Astrocyte of the cerebellum (primary cell): ENCODE measurements at regions not wholly inside any gene's neighbourhood (a gene's known extent, or its start where the extent isn't known, plus 50 kb on each side); places are given as distances from the start of the nearest gene placed in this dataset.

Experiments
- DNase-seq: peaks from one replicate; pipeline ENCODE4 v3.0.0-alpha.2; 2011; ENCODE audit warnings: low read depth
- H3K4me3 ChIP-seq: 2 replicates; pipeline ENCODE4 v1.5.1; 2011; ENCODE audit warnings: mild to moderate bottlenecking, low read depth, low read length, moderate library complexity
- in situ Hi-C: cut with HindIII; loops from 2 replicates; pipeline ENCODE4 v1.10.0; 2017; ENCODE audit warnings: low sequenced_read_pairs
- TF ChIP-seq, protein P1 (sequence below): IDR thresholded peaks from 2 replicates; pipeline ENCODE4 v1.5.1; 2012; ENCODE audit warnings: low read length, low read depth, moderate library complexity, mild to moderate bottlenecking; ENCODE audit errors: missing control alignments

DNA sequence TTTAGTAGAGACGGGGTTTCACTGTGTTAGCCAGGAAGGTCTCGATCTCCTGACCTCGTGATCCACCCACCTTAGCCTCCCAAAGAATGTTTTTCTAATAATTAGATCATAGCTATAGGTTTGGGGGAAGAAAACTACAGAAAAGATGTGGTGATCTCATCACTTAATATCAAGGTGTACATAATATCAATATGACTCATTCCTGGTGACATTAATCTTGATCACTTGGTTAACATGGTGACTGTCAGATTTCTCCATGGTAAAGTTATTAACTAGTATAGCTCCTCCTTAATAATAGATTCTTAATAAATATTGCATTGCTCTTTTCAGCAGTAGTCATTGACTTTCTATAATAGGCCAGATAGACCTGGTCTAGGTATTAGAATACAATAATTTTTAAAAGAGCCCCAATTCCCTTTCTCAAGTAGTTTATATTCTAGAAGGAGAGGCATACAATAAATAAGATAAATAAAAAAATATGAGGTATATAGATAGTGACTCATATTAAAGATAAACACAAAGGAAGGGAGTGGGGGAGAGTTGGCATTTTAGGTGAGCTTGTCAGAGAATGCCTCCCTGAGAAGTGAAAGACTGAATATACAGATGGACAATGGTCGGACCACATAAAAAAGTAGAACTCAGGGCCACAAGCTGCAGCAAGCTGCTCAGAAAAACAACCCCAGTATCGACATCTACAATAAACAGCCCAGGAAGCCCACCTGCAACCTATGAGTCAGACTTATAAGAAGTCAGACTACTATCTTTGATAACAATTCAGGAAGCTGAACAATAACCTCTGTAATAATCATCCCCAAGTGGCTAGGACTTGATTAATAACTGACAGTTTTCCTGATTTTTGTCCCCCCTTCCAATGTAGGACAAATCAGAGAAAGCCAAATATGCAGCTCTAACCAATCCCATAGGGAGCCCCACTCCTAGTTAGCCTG, 210.8 kb downstream of the RFC3 start:
- DNase-seq = no peak
- in situ Hi-C loops = no loop called here
- TF ChIP-seq, protein P1, sequence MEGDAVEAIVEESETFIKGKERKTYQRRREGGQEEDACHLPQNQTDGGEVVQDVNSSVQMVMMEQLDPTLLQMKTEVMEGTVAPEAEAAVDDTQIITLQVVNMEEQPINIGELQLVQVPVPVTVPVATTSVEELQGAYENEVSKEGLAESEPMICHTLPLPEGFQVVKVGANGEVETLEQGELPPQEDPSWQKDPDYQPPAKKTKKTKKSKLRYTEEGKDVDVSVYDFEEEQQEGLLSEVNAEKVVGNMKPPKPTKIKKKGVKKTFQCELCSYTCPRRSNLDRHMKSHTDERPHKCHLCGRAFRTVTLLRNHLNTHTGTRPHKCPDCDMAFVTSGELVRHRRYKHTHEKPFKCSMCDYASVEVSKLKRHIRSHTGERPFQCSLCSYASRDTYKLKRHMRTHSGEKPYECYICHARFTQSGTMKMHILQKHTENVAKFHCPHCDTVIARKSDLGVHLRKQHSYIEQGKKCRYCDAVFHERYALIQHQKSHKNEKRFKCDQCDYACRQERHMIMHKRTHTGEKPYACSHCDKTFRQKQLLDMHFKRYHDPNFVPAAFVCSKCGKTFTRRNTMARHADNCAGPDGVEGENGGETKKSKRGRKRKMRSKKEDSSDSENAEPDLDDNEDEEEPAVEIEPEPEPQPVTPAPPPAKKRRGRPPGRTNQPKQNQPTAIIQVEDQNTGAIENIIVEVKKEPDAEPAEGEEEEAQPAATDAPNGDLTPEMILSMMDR = no peak
- no peak overlapping the region for H3K4me3 ChIP-seq

- in situ Hi-C loops = no loop called here
- H3K4me3 ChIP-seq = no peak overlapping the region
- TF ChIP-seq, protein P1 = no peak
- no peak for DNase-seq
Measured at GRCh38 chr13:34030782-34031181, 212.8 kb downstream of the RFC3 start.

DNA sequence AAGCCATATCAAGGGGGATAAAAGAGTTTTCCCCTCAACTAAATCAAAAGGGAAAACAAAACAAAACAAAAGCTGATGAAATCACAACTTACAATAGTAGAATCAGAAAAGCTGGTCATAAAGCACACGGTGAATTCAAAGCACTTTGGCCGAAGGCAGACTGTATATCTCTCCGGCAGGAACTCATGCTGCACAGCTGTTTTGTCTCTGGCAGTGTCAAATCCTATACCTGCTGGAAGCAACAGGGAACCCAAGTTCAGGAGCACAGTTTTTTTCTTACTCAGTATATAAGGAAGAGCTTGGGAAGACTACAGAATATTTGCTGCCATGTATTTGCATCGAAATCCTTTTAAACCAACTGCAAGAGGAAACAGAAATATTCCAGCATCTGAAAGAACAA, 213.7 kb downstream of the RFC3 start:
- no peak for DNase-seq
- in situ Hi-C loops = no loop called here
- TF ChIP-seq, protein P1 = no peak
- H3K4me3 ChIP-seq = no peak overlapping the region

GRCh38 chr13:34034411-34034810, 216.5 kb downstream of the RFC3 start:
- no peak overlapping the region for H3K4me3 ChIP-seq
- in situ Hi-C loops = no loop called here
- no peak for DNase-seq
- TF ChIP-seq, protein P1 = no peak

GRCh38 chr13:34035178-34035577, 217.2 kb downstream of the RFC3 start:
- no peak for DNase-seq
- no peak overlapping the region for H3K4me3 ChIP-seq
- TF ChIP-seq, protein P1 = no peak
- in situ Hi-C loops = no loop called here

- no peak for DNase-seq
- in situ Hi-C loops = no loop called here
- TF ChIP-seq, protein P1 = no peak
- H3K4me3 ChIP-seq = no peak overlapping the region
Measured at GRCh38 chr13:34035676-34036325, 217.9 kb downstream of the RFC3 start.
